ENCODE measurements at regions not wholly inside any gene's neighbourhood (a gene's known extent, or its start where the extent isn't known, plus 50 kb on each side); places are given as distances from the start of the nearest gene placed in this dataset.

GRCh38 chrX:65610481-65610880, 57.0 kb upstream of the MSN start:
- TF ChIP-seq CTCF (conservative IDR thresholded peaks at IDR 0.05; ENCODE audit: low read depth, low read length) (no peak), EZH2phosphoT487 (IDR thresholded peaks at IDR 0.05; ENCODE audit: borderline replicate concordance, low read length) (no peak)
